Activated T-cell treated with anti-CD3 and anti-CD28 coated beads, Interleukin-2, amount 50 U/mL, for 24 hours (primary cell): ENCODE measurements at regions not wholly inside any gene's neighbourhood (a gene's known extent, or its start where the extent isn't known, plus 50 kb on each side); places are given as distances from the start of the nearest gene placed in this dataset.
"Not testable (repeated sequence)": the region's sequence is repeated elsewhere in the genome, so short reads cannot be mapped to it uniquely, and the experiment has no call there.

Experiments
- DNase-seq: peaks from one replicate; pipeline ENCODE4 v3.0.0-alpha.2; 2020
- H3K27ac Mint-ChIP-seq: 2 replicates; pipeline ENCODE4 v1.8.0; 2020; ENCODE audit warnings: mild to moderate bottlenecking, mixed read lengths
- H3K27me3 Mint-ChIP-seq: 2 replicates; pipeline ENCODE4 v1.8.0; 2020; ENCODE audit warnings: mixed read lengths
- H3K36me3 Mint-ChIP-seq: 2 replicates; pipeline ENCODE4 v1.8.0; 2020; ENCODE audit warnings: low read depth, mixed read lengths
- H3K4me1 Mint-ChIP-seq: 2 replicates; pipeline ENCODE4 v1.8.0; 2020; ENCODE audit warnings: low read depth, mixed read lengths
- H3K4me3 Mint-ChIP-seq: 2 replicates; pipeline ENCODE4 v1.8.0; 2020; ENCODE audit warnings: mild to moderate bottlenecking, moderate library complexity, mixed read lengths
- H3K9me3 Mint-ChIP-seq: 2 replicates; pipeline ENCODE4 v1.8.0; 2020; ENCODE audit warnings: mixed read lengths

- H3K4me1 Mint-ChIP-seq: no peaks in the 10 kb centered on the region
- no peak for DNase-seq
- peaks cover 15% of the 10 kb centered on the region for H3K9me3 Mint-ChIP-seq
- H3K27ac Mint-ChIP-seq: no peak overlapping the region
- H3K27me3 Mint-ChIP-seq: no peaks in the 10 kb centered on the region
- H3K4me3 Mint-ChIP-seq: no peak overlapping the region
- no peaks in the 10 kb centered on the region for H3K36me3 Mint-ChIP-seq
Measured at GRCh38 chr16:59368586-59368985, 634.5 kb upstream of the GOT2 start.

DNA sequence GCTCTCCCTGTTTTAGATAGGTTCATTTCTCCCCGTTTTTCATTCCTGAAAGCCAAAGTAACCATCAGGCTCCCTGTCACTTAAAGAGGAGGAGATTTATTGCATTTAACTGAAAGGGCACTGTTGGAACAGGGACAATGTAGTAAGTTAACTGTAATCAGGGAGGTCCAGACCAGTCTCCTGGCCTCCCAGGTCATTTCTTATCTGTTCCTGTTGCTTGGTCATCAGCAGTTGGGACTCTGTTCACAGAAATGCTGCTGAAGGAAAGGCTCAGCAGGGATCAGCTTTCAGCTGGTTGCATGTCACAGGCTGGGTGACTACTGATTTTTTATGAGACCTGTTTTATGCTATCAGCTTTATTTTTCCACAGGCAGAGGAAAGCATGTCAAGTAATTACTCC lies 622.6 kb upstream of the GOT2 start:
- no peak overlapping the region for H3K27ac Mint-ChIP-seq
- peaks cover 7% of the 10 kb centered on the region for H3K9me3 Mint-ChIP-seq
- no peaks in the 10 kb centered on the region for H3K36me3 Mint-ChIP-seq
- no peak overlapping the region for H3K4me3 Mint-ChIP-seq
- DNase-seq: no peak
- no peaks in the 10 kb centered on the region for H3K4me1 Mint-ChIP-seq
- H3K27me3 Mint-ChIP-seq: no peaks in the 10 kb centered on the region

GRCh38 chr16:59356144-59356543 lies 622.0 kb upstream of the GOT2 start:
- peaks cover 7% of the 10 kb centered on the region for H3K9me3 Mint-ChIP-seq
- no peak overlapping the region for H3K27ac Mint-ChIP-seq
- no peaks in the 10 kb centered on the region for H3K36me3 Mint-ChIP-seq
- H3K4me1 Mint-ChIP-seq: no peaks in the 10 kb centered on the region
- no peak for DNase-seq
- no peak overlapping the region for H3K4me3 Mint-ChIP-seq
- no peaks in the 10 kb centered on the region for H3K27me3 Mint-ChIP-seq

GRCh38 chr16:59355704-59356103 lies 621.6 kb upstream of the GOT2 start:
- no peaks in the 10 kb centered on the region for H3K27me3 Mint-ChIP-seq

DNA sequence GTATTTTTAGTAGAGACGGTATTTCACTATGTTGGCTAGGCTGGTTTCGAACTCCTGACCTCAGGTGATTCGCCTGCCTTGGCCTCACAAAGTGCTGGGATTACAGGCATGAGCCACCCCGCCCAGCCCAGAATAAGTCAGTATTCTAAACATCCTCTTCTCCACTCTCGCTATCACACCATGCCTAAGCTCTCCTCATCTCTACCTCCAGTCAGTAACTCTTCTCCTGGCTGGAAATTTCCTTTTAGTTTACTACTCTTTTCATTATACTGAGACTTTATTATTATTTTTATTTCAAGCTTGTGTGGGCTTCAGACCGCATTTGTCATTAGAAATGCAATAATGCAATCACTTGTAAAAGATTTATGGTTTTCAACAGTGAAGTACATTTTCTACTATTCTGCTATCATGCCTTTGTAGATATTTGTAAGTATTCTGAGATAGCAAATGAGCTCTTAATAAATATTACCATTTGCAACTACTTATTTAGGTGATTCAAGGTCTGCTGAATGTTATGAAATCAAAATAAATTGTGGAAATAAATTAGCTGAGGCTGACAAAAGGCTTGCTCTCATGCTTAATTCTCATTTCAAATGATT lies 617.3 kb upstream of the GOT2 start:
- H3K4me1 Mint-ChIP-seq: no peaks in the 10 kb centered on the region
- no peak overlapping the region for H3K27ac Mint-ChIP-seq
- peaks cover 2% of the 10 kb centered on the region for H3K9me3 Mint-ChIP-seq
- DNase-seq: no peak
- no peaks in the 10 kb centered on the region for H3K36me3 Mint-ChIP-seq
- no peak overlapping the region for H3K4me3 Mint-ChIP-seq
- no peaks in the 10 kb centered on the region for H3K27me3 Mint-ChIP-seq

More at GRCh38 chr16:59355704-59356103, 621.6 kb upstream of the GOT2 start:
- Mint-ChIP-seq H3K36me3 (no peaks in the 10 kb centered on the region), H3K27ac (no peak overlapping the region), H3K9me3 (peaks cover 7% of the 10 kb centered on the region), H3K4me3 (no peak overlapping the region), H3K4me1 (no peaks in the 10 kb centered on the region)
- DNase-seq: no peak

- H3K27ac Mint-ChIP-seq: no peak overlapping the region
- H3K36me3 Mint-ChIP-seq: no peaks in the 10 kb centered on the region
- no peaks in the 10 kb centered on the region for H3K27me3 Mint-ChIP-seq
- H3K4me3 Mint-ChIP-seq: no peak overlapping the region
- H3K9me3 Mint-ChIP-seq: peaks cover 2% of the 10 kb centered on the region
- DNase-seq: no peak
- no peaks in the 10 kb centered on the region for H3K4me1 Mint-ChIP-seq
Measured at GRCh38 chr16:59350670-59351069, 616.6 kb upstream of the GOT2 start.

GRCh38 chr16:59342669-59343068 lies 608.6 kb upstream of the GOT2 start:
- H3K4me3 Mint-ChIP-seq: no peak overlapping the region
- no peaks in the 10 kb centered on the region for H3K27me3 Mint-ChIP-seq
- no peak overlapping the region for H3K27ac Mint-ChIP-seq
- H3K36me3 Mint-ChIP-seq: no peaks in the 10 kb centered on the region
- H3K9me3 Mint-ChIP-seq: no peaks in the 10 kb centered on the region
- no peak for DNase-seq
- H3K4me1 Mint-ChIP-seq: no peaks in the 10 kb centered on the region

DNA sequence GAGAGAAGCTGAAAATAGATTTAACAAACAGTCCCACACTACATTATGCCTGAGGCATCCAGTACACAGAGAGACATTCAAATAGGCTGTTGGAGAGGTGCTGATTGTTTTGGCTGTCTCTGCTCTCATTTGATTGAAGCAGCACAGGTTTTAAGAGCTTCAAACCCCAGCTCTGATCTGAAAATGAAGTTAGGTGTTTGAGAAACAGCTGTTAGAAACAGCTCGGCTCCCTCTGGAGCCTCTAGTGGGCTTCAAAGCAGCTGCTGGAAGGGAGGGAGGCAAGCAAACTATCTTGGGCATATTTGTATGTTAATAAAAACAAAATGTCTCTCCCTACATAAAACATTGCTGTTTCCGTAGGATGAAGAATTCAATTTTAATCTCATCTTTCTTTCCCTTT lies 607.3 kb upstream of the GOT2 start:
- no peaks in the 10 kb centered on the region for H3K27me3 Mint-ChIP-seq
- no peak for DNase-seq
- no peaks in the 10 kb centered on the region for H3K4me1 Mint-ChIP-seq
- H3K4me3 Mint-ChIP-seq: no peak overlapping the region
- H3K9me3 Mint-ChIP-seq: no peaks in the 10 kb centered on the region
- no peak overlapping the region for H3K27ac Mint-ChIP-seq
- no peaks in the 10 kb centered on the region for H3K36me3 Mint-ChIP-seq

DNA sequence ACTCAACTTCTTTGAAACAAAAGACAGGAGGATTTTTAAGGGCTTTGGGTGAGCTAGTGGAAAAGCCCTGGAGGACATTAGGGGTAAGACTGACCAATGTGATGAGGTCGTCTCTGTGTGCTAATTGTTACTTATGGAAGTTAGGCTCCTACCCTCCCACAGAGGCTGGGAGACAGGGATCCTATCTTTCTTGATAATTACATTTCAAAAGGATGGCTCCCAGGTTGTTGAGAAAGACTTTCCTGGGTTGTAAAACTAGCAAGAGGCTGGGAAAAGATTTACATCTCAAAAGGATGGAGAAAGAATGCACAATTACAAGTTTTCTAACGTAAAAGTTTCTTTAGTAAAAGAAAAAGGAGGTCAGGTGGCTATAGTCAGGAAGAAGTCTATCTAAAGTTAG lies 605.8 kb upstream of the GOT2 start:
- DNase-seq: no peak
- Mint-ChIP-seq H3K4me3 (no peak overlapping the region), H3K27me3 (no peaks in the 10 kb centered on the region), H3K36me3 (no peaks in the 10 kb centered on the region), H3K4me1 (no peaks in the 10 kb centered on the region), H3K9me3 (no peaks in the 10 kb centered on the region), H3K27ac (no peak overlapping the region)

GRCh38 chr16:59336136-59336695 lies 602.1 kb upstream of the GOT2 start:
- Mint-ChIP-seq H3K4me1 (no peaks in the 10 kb centered on the region), H3K9me3 (peaks cover 4% of the 10 kb centered on the region), H3K27ac (no peak overlapping the region), H3K36me3 (no peaks in the 10 kb centered on the region), H3K4me3 (no peak overlapping the region), H3K27me3 (no peaks in the 10 kb centered on the region)
- DNase-seq: no peak

DNA sequence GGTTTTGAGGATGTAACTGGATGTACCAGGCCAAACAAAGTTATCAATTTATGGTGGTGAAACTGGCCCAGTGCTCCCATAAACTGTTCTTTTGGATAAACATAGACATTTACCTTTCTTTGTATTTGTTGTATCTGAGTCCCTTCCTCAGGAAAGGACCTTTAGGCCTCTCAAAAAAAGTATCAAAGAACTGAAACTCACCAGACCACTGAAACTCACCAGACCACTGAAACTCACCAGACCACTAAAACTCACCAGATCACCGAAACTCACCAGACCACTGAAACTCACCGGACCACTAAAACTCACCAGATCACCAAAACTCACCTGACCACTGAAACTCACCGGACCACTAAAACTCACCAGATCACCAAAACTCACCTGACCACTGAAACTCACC lies 597.6 kb upstream of the GOT2 start:
- peaks cover 14% of the 10 kb centered on the region for H3K9me3 Mint-ChIP-seq
- not testable (repeated sequence) for H3K27ac Mint-ChIP-seq, H3K4me3 Mint-ChIP-seq, H3K27me3 Mint-ChIP-seq, DNase-seq, H3K4me1 Mint-ChIP-seq, H3K36me3 Mint-ChIP-seq

DNA sequence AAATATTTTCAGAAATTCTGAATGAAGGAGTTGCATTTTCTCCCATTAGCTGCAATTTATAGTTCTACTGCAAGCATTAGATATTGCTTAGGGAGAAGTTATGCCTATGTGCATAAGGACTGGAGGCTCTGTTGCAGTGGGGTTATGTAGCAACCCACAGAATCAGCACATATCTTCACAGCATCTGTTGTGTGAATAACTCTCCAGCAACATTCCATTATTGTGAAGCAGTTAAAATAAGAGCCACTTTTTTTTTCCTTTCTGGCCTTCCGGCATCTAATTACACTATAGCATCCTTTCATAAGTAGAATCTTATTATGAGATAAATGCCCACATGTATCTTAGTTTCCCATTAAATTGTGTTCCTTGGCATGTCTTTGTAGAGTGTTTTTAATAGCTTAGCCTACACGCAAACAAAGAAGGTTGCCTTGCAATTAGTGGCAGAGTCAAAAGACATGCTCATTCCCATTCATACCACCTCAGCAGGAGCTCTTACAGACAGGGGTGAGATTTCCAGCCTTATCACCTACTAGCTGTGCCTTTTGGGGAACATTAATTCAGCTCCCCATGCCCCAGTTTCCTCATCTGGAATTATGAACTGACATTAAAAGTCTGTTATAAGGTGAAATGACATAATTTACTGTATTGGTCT lies 596.0 kb upstream of the GOT2 start:
- Mint-ChIP-seq H3K27me3 (no peaks in the 10 kb centered on the region), H3K9me3 (peaks cover 17% of the 10 kb centered on the region), H3K36me3 (no peaks in the 10 kb centered on the region), H3K27ac (no peak overlapping the region), H3K4me1 (no peaks in the 10 kb centered on the region), H3K4me3 (no peak overlapping the region)
- DNase-seq: no peak

GRCh38 chr16:59328961-59329360 lies 594.8 kb upstream of the GOT2 start:
- peaks cover 17% of the 10 kb centered on the region for H3K9me3 Mint-ChIP-seq
- no peaks in the 10 kb centered on the region for H3K36me3 Mint-ChIP-seq
- no peak for DNase-seq
- H3K4me1 Mint-ChIP-seq: no peaks in the 10 kb centered on the region
- H3K4me3 Mint-ChIP-seq: no peak overlapping the region
- no peaks in the 10 kb centered on the region for H3K27me3 Mint-ChIP-seq
- no peak overlapping the region for H3K27ac Mint-ChIP-seq

- Mint-ChIP-seq H3K27ac (no peak overlapping the region), H3K4me1 (no peaks in the 10 kb centered on the region), H3K9me3 (peaks cover 13% of the 10 kb centered on the region), H3K4me3 (no peak overlapping the region), H3K27me3 (no peaks in the 10 kb centered on the region), H3K36me3 (no peaks in the 10 kb centered on the region)
- DNase-seq: no peak
Measured at GRCh38 chr16:59327894-59328293, 593.8 kb upstream of the GOT2 start.

DNA sequence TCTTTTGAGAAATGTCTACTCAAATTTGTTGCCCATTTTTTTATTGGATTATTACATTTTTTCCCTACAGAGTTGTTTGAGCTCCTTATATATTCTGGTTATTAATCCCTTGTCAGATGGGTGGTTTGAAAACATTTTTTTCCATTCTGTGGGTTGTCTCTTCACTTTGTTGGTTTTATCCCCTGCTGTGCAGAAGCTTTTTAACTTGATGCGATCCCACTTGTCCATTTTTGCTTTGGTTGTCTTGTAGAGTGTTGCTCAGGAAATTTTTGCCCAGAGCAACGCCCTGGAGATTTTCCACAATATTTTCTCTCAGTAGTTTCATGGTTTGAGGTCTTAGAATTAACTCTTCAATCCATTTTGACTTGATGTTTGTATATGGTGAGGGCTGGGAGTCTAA lies 592.8 kb upstream of the GOT2 start:
- Mint-ChIP-seq H3K4me1 (no peaks in the 10 kb centered on the region), H3K9me3 (peaks cover 13% of the 10 kb centered on the region), H3K27me3 (no peaks in the 10 kb centered on the region), H3K27ac (no peak overlapping the region), H3K36me3 (no peaks in the 10 kb centered on the region), H3K4me3 (no peak overlapping the region)
- DNase-seq: no peak
